GM23338 (cell line): ENCODE measurements at regions not wholly inside any gene's neighbourhood (a gene's known extent, or its start where the extent isn't known, plus 50 kb on each side); places are given as distances from the start of the nearest gene placed in this dataset.
"Not testable (repeated sequence)": the region's sequence is repeated elsewhere in the genome, so short reads cannot be mapped to it uniquely, and the experiment has no call there.

Source experiments
- ATAC-seq: fragments of 200-7000 bp; cut with Tn5 transposase; 3 replicates; pipeline ENCODE4 v1.9.1; 2020
- DNase-seq: peaks from one replicate; pipeline ENCODE4 v3.0.0-alpha.2; 2015; ENCODE audit warnings: low spot score
- H2AFZ ChIP-seq: fragments of 200-600 bp; sonication (generic); 2 replicates; pipeline ENCODE4 v1.8.0; 2016; ENCODE audit warnings: antibody characterized with exemption, mild to moderate bottlenecking, moderate library complexity
- H3F3A ChIP-seq: fragments of 200-600 bp; sonication (generic); replicated peaks from 2 replicates; pipeline ENCODE4 v1.8.0; 2017; ENCODE audit warnings: antibody characterized with exemption, mixed run types, low read depth
- H3K27ac ChIP-seq: fragments of 200-600 bp; sonication (generic); 2 replicates; pipeline ENCODE4 v1.6.1; 2016; ENCODE audit warnings: low read depth
- H3K27me3 ChIP-seq: fragments of 200-600 bp; sonication (generic); 2 replicates; pipeline ENCODE4 v1.8.0; 2016; ENCODE audit warnings: mild to moderate bottlenecking, mixed run types, moderate library complexity; ENCODE audit not compliant: insufficient read depth
- H3K36me3 ChIP-seq: fragments of 200-600 bp; sonication (generic); 2 replicates; pipeline ENCODE4 v1.8.0; 2016; ENCODE audit warnings: mild to moderate bottlenecking; ENCODE audit not compliant: insufficient read depth
- H3K4me1 ChIP-seq: fragments of 200-600 bp; sonication (generic); 2 replicates; pipeline ENCODE4 v1.8.0; 2016; ENCODE audit warnings: mild to moderate bottlenecking, moderate library complexity; ENCODE audit not compliant: insufficient read depth
- H3K4me2 ChIP-seq: fragments of 200-600 bp; sonication (generic); 2 replicates; pipeline ENCODE4 v1.7.1; 2017; ENCODE audit warnings: mixed run types
- H3K4me3 ChIP-seq: fragments of 200-600 bp; sonication (generic); 2 replicates; pipeline ENCODE4 v1.6.1; 2016; ENCODE audit warnings: mixed run types
- H3K79me2 ChIP-seq: fragments of 200-600 bp; sonication (generic); replicated peaks from 2 replicates; pipeline ENCODE4 v1.8.0; 2017; ENCODE audit warnings: mild to moderate bottlenecking; ENCODE audit not compliant: insufficient read depth
- H3K9me2 ChIP-seq: fragments of 200-600 bp; sonication (generic); 2 replicates; pipeline ENCODE4 v1.8.0; 2017; ENCODE audit not compliant: insufficient read depth
- H4K20me1 ChIP-seq: fragments of 200-600 bp; sonication (generic); replicated peaks from 2 replicates; pipeline ENCODE4 v1.8.0; 2017; ENCODE audit warnings: mild to moderate bottlenecking; ENCODE audit not compliant: insufficient read depth
- H3K27ac Mint-ChIP-seq: 2 replicates; pipeline ENCODE4 v1.8.0; 2020; ENCODE audit warnings: inconsistent platforms, mild to moderate bottlenecking, moderate library complexity, mixed read lengths
- H3K27me3 Mint-ChIP-seq: 3 replicates; pipeline ENCODE4 v1.8.0; 2022; ENCODE audit warnings: low read depth, mild to moderate bottlenecking, moderate library complexity, mixed read lengths, inconsistent platforms; ENCODE audit not compliant: insufficient read depth, poor library complexity
- H3K36me3 Mint-ChIP-seq: 3 replicates; pipeline ENCODE4 v1.8.0; 2021; ENCODE audit warnings: low read depth, mild to moderate bottlenecking, inconsistent platforms, moderate library complexity, mixed read lengths
- H3K4me1 Mint-ChIP-seq: 3 replicates; pipeline ENCODE4 v1.8.0; 2020; ENCODE audit warnings: mild to moderate bottlenecking, inconsistent platforms, mixed read lengths
- H3K4me3 Mint-ChIP-seq: 3 replicates; pipeline ENCODE4 v1.8.0; 2021; ENCODE audit warnings: moderate library complexity, mild to moderate bottlenecking, inconsistent platforms, mixed read lengths
- H3K9me3 Mint-ChIP-seq: 3 replicates; pipeline ENCODE4 v1.8.0; 2020; ENCODE audit warnings: moderate library complexity, mild to moderate bottlenecking, inconsistent platforms, mixed read lengths
- CREB1 ChIP-seq: fragments of 250-450 bp; sonication (Bioruptor Pico); IDR thresholded peaks from 2 replicates; pipeline ENCODE4 v1.5.0; 2020; ENCODE audit warnings: low read depth, mild to moderate bottlenecking, moderate library complexity
- POLR2AphosphoS5 ChIP-seq: IDR thresholded peaks from 2 replicates; pipeline ENCODE4 v1.6.1; 2016; ENCODE audit warnings: antibody characterized with exemption, low read depth
- STAT1 ChIP-seq: IDR thresholded peaks from one replicate; pipeline ENCODE4 v1.6.1; 2016; ENCODE audit warnings: antibody characterized with exemption; ENCODE audit not compliant: unreplicated experiment
- ZNF114 ChIP-seq: fragments of 250-450 bp; sonication (Bioruptor Pico); IDR thresholded peaks from 2 replicates; pipeline ENCODE4 v1.5.0; 2020; ENCODE audit warnings: mild to moderate bottlenecking, moderate library complexity
- ZNF331 ChIP-seq: fragments of 250-450 bp; sonication (Bioruptor Pico); IDR thresholded peaks from 2 replicates; pipeline ENCODE4 v1.5.0; 2020; ENCODE audit warnings: low read depth, mild to moderate bottlenecking, moderate library complexity
- TF ChIP-seq, protein P1 (sequence below): fragments of 250-450 bp; sonication (Bioruptor Pico); IDR thresholded peaks from 2 replicates; pipeline ENCODE4 v1.5.0; 2020; ENCODE audit warnings: mild to moderate bottlenecking, moderate library complexity
- TF ChIP-seq, protein P2 (sequence below): IDR thresholded peaks from 2 replicates; pipeline ENCODE4 v1.6.1; 2016; ENCODE audit warnings: antibody characterized with exemption

DNA sequence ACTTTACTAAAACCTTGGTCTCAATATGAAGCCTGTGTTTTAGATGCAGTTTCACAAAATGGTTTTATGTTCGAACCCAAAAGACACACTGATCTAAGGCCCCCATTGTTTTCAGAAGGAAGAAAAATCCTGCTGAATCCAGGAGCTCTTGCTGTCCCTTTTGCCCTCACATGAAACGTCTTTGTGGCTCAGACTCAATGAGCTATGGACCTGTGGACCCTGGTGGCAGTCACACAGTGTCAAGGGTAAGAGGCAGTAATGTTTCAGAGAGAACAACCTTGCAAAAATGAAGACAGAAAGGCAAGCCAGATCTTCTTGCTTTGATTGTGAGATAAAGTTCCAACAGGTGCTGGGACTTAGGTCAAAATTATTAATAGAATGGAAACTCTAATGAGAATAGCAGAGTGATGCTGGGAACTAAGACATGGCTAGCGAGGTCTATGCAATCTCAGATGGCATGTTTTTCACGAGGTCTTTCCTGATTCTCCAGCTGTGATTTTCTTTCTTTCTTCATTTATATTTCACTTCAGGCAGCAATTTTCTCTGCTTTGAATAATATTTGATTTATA, 164.9 kb upstream of the SLC38A2 start:
- Histone ChIP-seq H3K4me1 (no peaks in the 10 kb centered on the region), H3F3A (no peaks in the 10 kb centered on the region), H3K9me2 (no peaks in the 10 kb centered on the region), H2AFZ (no peak overlapping the region), H3K36me3 (no peaks in the 10 kb centered on the region), H3K4me3 (no peak overlapping the region), H3K27me3 (no peaks in the 10 kb centered on the region), H3K79me2 (no peaks in the 10 kb centered on the region), H4K20me1 (no peaks in the 10 kb centered on the region), H3K27ac (no peak overlapping the region), H3K4me2 (no peak overlapping the region)
- Mint-ChIP-seq H3K27ac (no peak overlapping the region), H3K9me3 (peaks cover 18% of the 10 kb centered on the region), H3K27me3 (no peaks in the 10 kb centered on the region), H3K4me3 (no peak overlapping the region), H3K36me3 (peaks cover 9% of the 10 kb centered on the region), H3K4me1 (peaks cover 10% of the 10 kb centered on the region)
- TF ChIP-seq, protein P1, sequence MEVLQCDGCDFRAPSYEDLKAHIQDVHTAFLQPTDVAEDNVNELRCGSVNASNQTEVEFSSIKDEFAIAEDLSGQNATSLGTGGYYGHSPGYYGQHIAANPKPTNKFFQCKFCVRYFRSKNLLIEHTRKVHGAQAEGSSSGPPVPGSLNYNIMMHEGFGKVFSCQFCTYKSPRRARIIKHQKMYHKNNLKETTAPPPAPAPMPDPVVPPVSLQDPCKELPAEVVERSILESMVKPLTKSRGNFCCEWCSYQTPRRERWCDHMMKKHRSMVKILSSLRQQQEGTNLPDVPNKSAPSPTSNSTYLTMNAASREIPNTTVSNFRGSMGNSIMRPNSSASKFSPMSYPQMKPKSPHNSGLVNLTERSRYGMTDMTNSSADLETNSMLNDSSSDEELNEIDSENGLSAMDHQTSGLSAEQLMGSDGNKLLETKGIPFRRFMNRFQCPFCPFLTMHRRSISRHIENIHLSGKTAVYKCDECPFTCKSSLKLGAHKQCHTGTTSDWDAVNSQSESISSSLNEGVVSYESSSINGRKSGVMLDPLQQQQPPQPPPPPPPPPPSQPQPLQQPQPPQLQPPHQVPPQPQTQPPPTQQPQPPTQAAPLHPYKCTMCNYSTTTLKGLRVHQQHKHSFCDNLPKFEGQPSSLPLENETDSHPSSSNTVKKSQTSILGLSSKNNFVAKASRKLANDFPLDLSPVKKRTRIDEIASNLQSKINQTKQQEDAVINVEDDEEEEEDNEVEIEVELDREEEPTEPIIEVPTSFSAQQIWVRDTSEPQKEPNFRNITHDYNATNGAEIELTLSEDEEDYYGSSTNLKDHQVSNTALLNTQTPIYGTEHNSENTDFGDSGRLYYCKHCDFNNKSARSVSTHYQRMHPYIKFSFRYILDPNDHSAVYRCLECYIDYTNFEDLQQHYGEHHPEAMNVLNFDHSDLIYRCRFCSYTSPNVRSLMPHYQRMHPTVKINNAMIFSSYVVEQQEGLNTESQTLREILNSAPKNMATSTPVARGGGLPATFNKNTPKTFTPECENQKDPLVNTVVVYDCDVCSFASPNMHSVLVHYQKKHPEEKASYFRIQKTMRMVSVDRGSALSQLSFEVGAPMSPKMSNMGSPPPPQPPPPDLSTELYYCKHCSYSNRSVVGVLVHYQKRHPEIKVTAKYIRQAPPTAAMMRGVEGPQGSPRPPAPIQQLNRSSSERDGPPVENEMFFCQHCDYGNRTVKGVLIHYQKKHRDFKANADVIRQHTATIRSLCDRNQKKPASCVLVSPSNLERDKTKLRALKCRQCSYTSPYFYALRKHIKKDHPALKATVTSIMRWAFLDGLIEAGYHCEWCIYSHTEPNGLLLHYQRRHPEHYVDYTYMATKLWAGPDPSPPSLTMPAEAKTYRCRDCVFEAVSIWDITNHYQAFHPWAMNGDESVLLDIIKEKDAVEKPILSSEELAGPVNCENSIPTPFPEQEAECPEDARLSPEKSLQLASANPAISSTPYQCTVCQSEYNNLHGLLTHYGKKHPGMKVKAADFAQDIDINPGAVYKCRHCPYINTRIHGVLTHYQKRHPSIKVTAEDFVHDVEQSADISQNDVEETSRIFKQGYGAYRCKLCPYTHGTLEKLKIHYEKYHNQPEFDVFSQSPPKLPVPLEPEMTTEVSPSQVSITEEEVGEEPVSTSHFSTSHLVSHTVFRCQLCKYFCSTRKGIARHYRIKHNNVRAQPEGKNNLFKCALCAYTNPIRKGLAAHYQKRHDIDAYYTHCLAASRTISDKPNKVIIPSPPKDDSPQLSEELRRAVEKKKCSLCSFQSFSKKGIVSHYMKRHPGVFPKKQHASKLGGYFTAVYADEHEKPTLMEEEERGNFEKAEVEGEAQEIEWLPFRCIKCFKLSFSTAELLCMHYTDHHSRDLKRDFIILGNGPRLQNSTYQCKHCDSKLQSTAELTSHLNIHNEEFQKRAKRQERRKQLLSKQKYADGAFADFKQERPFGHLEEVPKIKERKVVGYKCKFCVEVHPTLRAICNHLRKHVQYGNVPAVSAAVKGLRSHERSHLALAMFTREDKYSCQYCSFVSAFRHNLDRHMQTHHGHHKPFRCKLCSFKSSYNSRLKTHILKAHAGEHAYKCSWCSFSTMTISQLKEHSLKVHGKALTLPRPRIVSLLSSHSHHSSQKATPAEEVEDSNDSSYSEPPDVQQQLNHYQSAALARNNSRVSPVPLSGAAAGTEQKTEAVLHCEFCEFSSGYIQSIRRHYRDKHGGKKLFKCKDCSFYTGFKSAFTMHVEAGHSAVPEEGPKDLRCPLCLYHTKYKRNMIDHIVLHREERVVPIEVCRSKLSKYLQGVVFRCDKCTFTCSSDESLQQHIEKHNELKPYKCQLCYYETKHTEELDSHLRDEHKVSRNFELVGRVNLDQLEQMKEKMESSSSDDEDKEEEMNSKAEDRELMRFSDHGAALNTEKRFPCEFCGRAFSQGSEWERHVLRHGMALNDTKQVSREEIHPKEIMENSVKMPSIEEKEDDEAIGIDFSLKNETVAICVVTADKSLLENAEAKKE = no peak
- TF ChIP-seq, protein P2, sequence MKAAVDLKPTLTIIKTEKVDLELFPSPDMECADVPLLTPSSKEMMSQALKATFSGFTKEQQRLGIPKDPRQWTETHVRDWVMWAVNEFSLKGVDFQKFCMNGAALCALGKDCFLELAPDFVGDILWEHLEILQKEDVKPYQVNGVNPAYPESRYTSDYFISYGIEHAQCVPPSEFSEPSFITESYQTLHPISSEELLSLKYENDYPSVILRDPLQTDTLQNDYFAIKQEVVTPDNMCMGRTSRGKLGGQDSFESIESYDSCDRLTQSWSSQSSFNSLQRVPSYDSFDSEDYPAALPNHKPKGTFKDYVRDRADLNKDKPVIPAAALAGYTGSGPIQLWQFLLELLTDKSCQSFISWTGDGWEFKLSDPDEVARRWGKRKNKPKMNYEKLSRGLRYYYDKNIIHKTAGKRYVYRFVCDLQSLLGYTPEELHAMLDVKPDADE = no peak
- TF ChIP-seq POLR2AphosphoS5 (no peak), ZNF114 (CRISPR knock-in tag) (no peak), ZNF331 (CRISPR knock-in tag) (no peak), CREB1 (CRISPR knock-in tag) (no peak), STAT1 (no peak)
- DNase-seq (no peak), ATAC-seq (no peak)

DNA sequence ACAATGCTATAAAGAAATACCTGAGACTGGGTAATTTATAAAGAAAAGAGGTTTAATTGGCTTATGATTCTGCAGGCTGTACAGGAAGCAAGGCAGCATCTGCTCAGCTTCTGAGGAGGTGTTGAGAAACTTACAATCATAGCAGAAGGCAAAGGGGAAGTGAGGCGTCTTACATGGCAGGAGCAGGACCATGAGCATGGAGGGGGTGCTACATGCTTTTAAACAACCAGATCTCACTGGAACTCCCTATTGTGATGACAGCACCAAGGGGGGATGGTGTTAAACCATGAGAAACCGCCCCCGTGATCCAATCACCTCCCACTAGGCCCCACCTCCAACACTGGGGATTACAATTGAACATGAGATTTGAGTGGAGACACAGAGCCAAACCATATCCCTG, 163.7 kb upstream of the SLC38A2 start:
- H3K9me2 ChIP-seq, H3K4me1 Mint-ChIP-seq, H2AFZ ChIP-seq, H3K27ac ChIP-seq, H3K4me1 ChIP-seq, H3K79me2 ChIP-seq, H3K27me3 ChIP-seq, H3F3A ChIP-seq, DNase-seq, H3K4me3 ChIP-seq, H3K36me3 ChIP-seq, H4K20me1 ChIP-seq, H3K27me3 Mint-ChIP-seq, H3K4me2 ChIP-seq, ATAC-seq, H3K4me3 Mint-ChIP-seq: not testable (repeated sequence)
- H3K36me3 Mint-ChIP-seq = peaks cover 14% of the 10 kb centered on the region
- 0 out of 2 replicates have a peak overlapping the region, but pooled peaks have one; percentile 27 for H3K27ac Mint-ChIP-seq
- H3K9me3 Mint-ChIP-seq = peaks cover 25% of the 10 kb centered on the region
